ENCODE measurements at regions not wholly inside any gene's neighbourhood (a gene's known extent, or its start where the extent isn't known, plus 50 kb on each side); places are given as distances from the start of the nearest gene placed in this dataset.
"Not testable (repeated sequence)": the region's sequence is repeated elsewhere in the genome, so short reads cannot be mapped to it uniquely, and the experiment has no call there.

- DNase-seq, result no peak
These were observed 562.8 kb downstream of the TBC1D22A start for GRCh38 chr22:47325249-47325648.

- no peak for DNase-seq
These were observed 562.1 kb downstream of the TBC1D22A start for GRCh38 chr22:47324435-47324990.

- no peak for DNase-seq
These were observed 561.1 kb downstream of the TBC1D22A start for GRCh38 chr22:47323518-47323917.

- DNase-seq, result no peak
These were observed 560.4 kb downstream of the TBC1D22A start for GRCh38 chr22:47322854-47323253.

GRCh38 chr22:47320560-47320959, 558.1 kb downstream of the TBC1D22A start:
- DNase-seq, result no peak

- no peak for DNase-seq
These were observed 555.7 kb downstream of the TBC1D22A start for GRCh38 chr22:47318041-47318737.

GRCh38 chr22:47315862-47316419, 553.5 kb downstream of the TBC1D22A start:
- no peak for DNase-seq

GRCh38 chr22:47310601-47311000, 548.2 kb downstream of the TBC1D22A start:
- DNase-seq, result no peak

- DNase-seq, result no peak
These were observed 547.5 kb downstream of the TBC1D22A start for GRCh38 chr22:47309946-47310345.

- DNase-seq, result no peak
These were observed 547.0 kb downstream of the TBC1D22A start for GRCh38 chr22:47309476-47309875.

GRCh38 chr22:47308886-47309285, 546.4 kb downstream of the TBC1D22A start:
- DNase-seq, result no peak

- no peak for DNase-seq
These were observed 545.4 kb downstream of the TBC1D22A start for GRCh38 chr22:47307822-47308221.

- no peak for DNase-seq
These were observed 544.9 kb downstream of the TBC1D22A start for GRCh38 chr22:47307326-47307725.

GRCh38 chr22:47304854-47305253, 542.4 kb downstream of the TBC1D22A start:
- DNase-seq, result no peak

GRCh38 chr22:47304191-47304831, 541.9 kb downstream of the TBC1D22A start:
- DNase-seq, result no peak

GRCh38 chr22:47303161-47303890, 540.9 kb downstream of the TBC1D22A start:
- DNase-seq, result no peak

GRCh38 chr22:47302587-47302986, 540.1 kb downstream of the TBC1D22A start:
- not testable (repeated sequence) for DNase-seq

GRCh38 chr22:47301820-47302475, 539.5 kb downstream of the TBC1D22A start:
- DNase-seq, result no peak

GRCh38 chr22:47300698-47301405, 538.4 kb downstream of the TBC1D22A start:
- DNase-seq, result no peak

GRCh38 chr22:47299863-47300697, 537.6 kb downstream of the TBC1D22A start:
- DNase-seq, result no peak

- no peak for DNase-seq
These were observed 536.9 kb downstream of the TBC1D22A start for GRCh38 chr22:47299211-47299862.
